ENCODE measurements at regions not wholly inside any gene's neighbourhood (a gene's known extent, or its start where the extent isn't known, plus 50 kb on each side); places are given as distances from the start of the nearest gene placed in this dataset.

DNA sequence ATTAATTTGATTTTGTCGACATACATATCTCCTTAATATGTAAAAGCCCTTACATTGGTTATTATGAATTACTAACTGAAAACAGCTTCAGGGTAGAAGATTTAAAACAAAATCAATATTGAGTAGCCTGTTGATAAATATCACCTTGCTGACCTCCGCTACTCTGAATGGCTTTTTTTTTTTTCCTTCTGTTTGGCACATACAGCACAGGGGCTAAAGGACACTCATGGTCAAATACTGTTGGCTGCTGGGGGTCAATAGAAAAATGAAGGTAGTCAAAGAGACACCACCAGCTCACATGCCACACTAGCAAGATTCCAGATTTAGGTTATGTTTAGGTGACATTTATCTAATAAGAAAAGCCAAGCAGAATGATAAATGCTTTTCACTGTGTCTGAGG, 1642.4 kb upstream of the SLC39A10 start:
- Histone ChIP-seq H3K4me1 (no peaks in the 10 kb centered on the region), H3K27ac (no peak overlapping the region), H3K9me3 (no peaks in the 10 kb centered on the region), H3K4me3 (no peak overlapping the region), H3K27me3 (no peaks in the 10 kb centered on the region), H3K36me3 (no peaks in the 10 kb centered on the region)
- in situ Hi-C loops (cut with MboI; ENCODE audit: low sequenced_read_pairs in 4 of 4) (no loop called here), intact Hi-C loops (cut with DNase I; ENCODE audit: low total_unique reads) (no loop called here)
- no peak for ATAC-seq
- no peak for DNase-seq
- no peak for TF ChIP-seq CTCF (IDR thresholded peaks at IDR 0.05 in 4 of 5, conservative IDR thresholded peaks at IDR 0.05 in 1 of 5)
- TF ChIP-seq POLR2A (IDR thresholded peaks at IDR 0.05): no peak

DNA sequence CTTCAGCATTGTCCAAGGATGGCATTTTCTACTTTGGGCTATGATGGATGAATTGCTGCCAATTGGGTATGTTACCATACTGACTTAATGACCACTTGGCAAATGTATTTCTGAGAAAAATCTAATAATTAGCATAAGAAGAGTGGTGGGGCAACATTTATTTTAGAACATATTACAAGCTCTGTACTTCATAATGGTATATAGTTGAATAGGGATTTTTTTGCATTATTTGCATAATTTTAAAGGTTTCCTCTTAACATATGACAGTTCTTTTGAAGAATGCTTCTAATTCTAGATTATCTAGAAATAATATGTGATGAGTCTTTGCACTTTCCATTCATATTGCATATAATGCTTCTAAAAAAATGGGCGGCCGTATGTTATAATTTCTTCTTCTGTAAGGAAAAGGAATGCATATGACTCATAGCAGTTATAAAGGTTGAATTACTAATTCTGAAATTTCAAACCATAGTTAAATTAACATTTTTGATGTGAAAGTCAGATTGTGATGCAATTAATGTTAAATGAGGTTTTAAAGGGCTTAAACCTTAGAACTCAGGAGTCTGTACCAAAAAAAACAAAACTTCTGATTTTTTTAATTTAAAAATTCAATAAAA, 1652.3 kb upstream of the SLC39A10 start:
- no peak overlapping the region for H3K4me3 ChIP-seq
- in situ Hi-C loops (cut with MboI; ENCODE audit: low sequenced_read_pairs in 4 of 4) (no loop called here), intact Hi-C loops (cut with DNase I; ENCODE audit: low total_unique reads) (no loop called here)
- H3K4me1 ChIP-seq: no peaks in the 10 kb centered on the region
- H3K27me3 ChIP-seq: no peaks in the 10 kb centered on the region
- H3K36me3 ChIP-seq: no peaks in the 10 kb centered on the region
- H3K27ac ChIP-seq: no peak overlapping the region
- no peak for DNase-seq
- TF ChIP-seq POLR2A (IDR thresholded peaks at IDR 0.05): no peak
- TF ChIP-seq CTCF (IDR thresholded peaks at IDR 0.05 in 4 of 5, conservative IDR thresholded peaks at IDR 0.05 in 1 of 5): no peak
- no peak for ATAC-seq
- H3K9me3 ChIP-seq: no peaks in the 10 kb centered on the region

DNA sequence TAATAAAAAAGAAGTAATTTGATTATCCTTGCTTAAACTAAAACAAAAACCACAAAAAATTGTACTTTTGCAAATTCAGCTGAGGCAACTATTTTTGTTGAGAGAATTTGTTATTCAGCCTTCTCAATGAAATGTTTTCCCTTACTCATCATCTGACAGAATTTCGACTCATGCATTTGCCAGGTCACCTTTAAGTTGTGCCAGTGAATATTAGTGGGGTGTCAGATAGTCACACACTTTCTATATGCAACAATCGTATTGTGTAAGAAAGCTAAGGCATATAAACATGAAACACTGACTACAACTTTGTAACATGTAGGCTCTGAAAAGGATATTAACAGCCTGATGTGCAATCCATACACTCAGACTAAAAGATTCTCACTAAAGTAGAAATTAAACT, 1653.1 kb upstream of the SLC39A10 start:
- TF ChIP-seq POLR2A (IDR thresholded peaks at IDR 0.05): no peak
- TF ChIP-seq CTCF (IDR thresholded peaks at IDR 0.05 in 4 of 5, conservative IDR thresholded peaks at IDR 0.05 in 1 of 5): no peak
- intact Hi-C loops (cut with DNase I; ENCODE audit: low total_unique reads): no loop called here
- DNase-seq: no peak
- Histone ChIP-seq H3K9me3 (no peaks in the 10 kb centered on the region), H3K27me3 (no peaks in the 10 kb centered on the region), H3K36me3 (no peaks in the 10 kb centered on the region), H3K4me1 (no peaks in the 10 kb centered on the region), H3K4me3 (no peak overlapping the region), H3K27ac (no peak overlapping the region)
- ATAC-seq: no peak
- in situ Hi-C loops (cut with MboI; ENCODE audit: low sequenced_read_pairs in 4 of 4): no loop called here

- in situ Hi-C loops (cut with MboI; ENCODE audit: low sequenced_read_pairs in 4 of 4): no loop called here
These were observed 1654.2 kb upstream of the SLC39A10 start for GRCh38 chr2:194002699-194003368.

More at GRCh38 chr2:194002699-194003368, 1654.2 kb upstream of the SLC39A10 start:
- Histone ChIP-seq H3K4me1 (no peaks in the 10 kb centered on the region), H3K36me3 (no peaks in the 10 kb centered on the region), H3K9me3 (no peaks in the 10 kb centered on the region), H3K27me3 (no peaks in the 10 kb centered on the region), H3K4me3 (no peak overlapping the region), H3K27ac (no peak overlapping the region)
- no peak for TF ChIP-seq CTCF (IDR thresholded peaks at IDR 0.05 in 4 of 5, conservative IDR thresholded peaks at IDR 0.05 in 1 of 5)
- TF ChIP-seq POLR2A (IDR thresholded peaks at IDR 0.05): no peak
- DNase-seq (no peak), ATAC-seq (no peak)
- intact Hi-C loops (cut with DNase I; ENCODE audit: low total_unique reads): no loop called here
